PC-3 (cell line): ENCODE measurements at regions not wholly inside any gene's neighbourhood (a gene's known extent, or its start where the extent isn't known, plus 50 kb on each side); places are given as distances from the start of the nearest gene placed in this dataset.

Experiments
- ATAC-seq: fragments of 200-7000 bp; cut with Tn5 transposase; 2 replicates; pipeline ENCODE4 v1.9.1; 2020; ENCODE audit warnings: mild to moderate bottlenecking, moderate library complexity
- BruUV-seq: library from RNA; stranded (reverse); fragments of 400-500 nt; replicated peaks from 2 replicates; lab custom pipeline; 2021; lab: Mats Ljungman, UMichigan
- CTCF ChIA-PET: fragments of 300-600 bp; sonication (Branson Sonifier 250); formaldehyde crosslinking; loops from one replicate; lab custom pipeline; 2022; ENCODE audit warnings: antibody characterized with exemption; lab: Charles Lee
- POLR2A ChIA-PET: fragments of 300-600 bp; sonication (Branson Sonifier 250); formaldehyde crosslinking; loops from one replicate; lab custom pipeline; 2022; ENCODE audit warnings: antibody characterized with exemption; ENCODE audit not compliant: unreplicated experiment; lab: Charles Lee
- DNase-seq: peaks from one replicate; pipeline ENCODE4 v3.0.0-alpha.2; 2015
- H2AFZ ChIP-seq: fragments of 300-600 bp; sonication (generic); 2 replicates; pipeline ENCODE4 v1.6.0; 2016; ENCODE audit warnings: antibody characterized with exemption, low read length
- H3F3A ChIP-seq: fragments of 300-600 bp; sonication (generic); one replicate; pipeline ENCODE4 v1.6.0; 2017; ENCODE audit warnings: antibody characterized with exemption, low read length, control low read depth, mild to moderate bottlenecking; ENCODE audit not compliant: unreplicated experiment
- H3K27ac ChIP-seq: fragments of 300-600 bp; sonication (generic); 2 replicates; pipeline ENCODE4 v1.5.1; 2016; ENCODE audit warnings: mild to moderate bottlenecking, low read length
- H3K27me3 ChIP-seq: fragments of 300-600 bp; sonication (generic); 2 replicates; pipeline ENCODE4 v1.6.1; 2016; ENCODE audit warnings: low read length, mixed read lengths
- H3K36me3 ChIP-seq: fragments of 300-600 bp; sonication (generic); 2 replicates; pipeline ENCODE4 v1.6.1; 2016; ENCODE audit warnings: low read depth, mixed run types, low read length, mixed read lengths
- H3K4me1 ChIP-seq: fragments of 300-600 bp; sonication (generic); 2 replicates; pipeline ENCODE4 v1.5.1; 2016; ENCODE audit warnings: low read length; ENCODE audit not compliant: insufficient read depth
- H3K4me2 ChIP-seq: fragments of 300-600 bp; sonication (generic); 2 replicates; pipeline ENCODE4 v1.6.0; 2016; ENCODE audit warnings: low read length
- H3K4me3 ChIP-seq: fragments of 300-600 bp; sonication (generic); 2 replicates; pipeline ENCODE4 v1.5.1; 2016; ENCODE audit warnings: mild to moderate bottlenecking, low read length, mixed read lengths
- H3K79me2 ChIP-seq: fragments of 300-600 bp; sonication (generic); 2 replicates; pipeline ENCODE4 v1.6.1; 2017; ENCODE audit warnings: low read length, mixed read lengths
- H3K9ac ChIP-seq: fragments of 300-600 bp; sonication (generic); 2 replicates; pipeline ENCODE4 v1.6.0; 2016; ENCODE audit warnings: mild to moderate bottlenecking, low read length
- H3K9me2 ChIP-seq: fragments of 300-600 bp; sonication (generic); replicated peaks from 2 replicates; pipeline ENCODE4 v1.6.1; 2016; ENCODE audit warnings: mixed run types, low read length, mixed read lengths
- H3K9me3 ChIP-seq: fragments of 300-600 bp; sonication (generic); 2 replicates; pipeline ENCODE4 v1.6.1; 2016; ENCODE audit warnings: low read length, mixed read lengths
- H4K20me1 ChIP-seq: fragments of 300-600 bp; sonication (generic); 2 replicates; pipeline ENCODE4 v1.6.1; 2016; ENCODE audit warnings: low read length, mixed read lengths
- CTCF ChIP-seq: fragments of 300-600 bp; sonication (generic); conservative IDR thresholded peaks from 2 replicates; pipeline ENCODE4 v1.5.1; 2017; ENCODE audit warnings: antibody characterized with exemption, low read depth, mild to moderate bottlenecking, low read length
- EZH2 ChIP-seq: fragments of 300-600 bp; sonication (generic); IDR thresholded peaks from one replicate; pipeline ENCODE4 v1.6.1; 2017; ENCODE audit warnings: antibody characterized with exemption, mild to moderate bottlenecking, low read length; ENCODE audit not compliant: unreplicated experiment
- EZH2phosphoT487 ChIP-seq: fragments of 300-600 bp; sonication (generic); IDR thresholded peaks from 2 replicates; pipeline ENCODE4 v1.6.1; 2018; ENCODE audit warnings: mild to moderate bottlenecking, antibody characterized with exemption, low read length, borderline replicate concordance
- intact Hi-C: fragments of 100-400 bp; cut with micrococcal nuclease; formaldehyde crosslinking; loops from 2 replicates; pipeline ENCODE4 v1.9.0; 2023

- no peaks in the 10 kb centered on the region for H4K20me1 ChIP-seq
- H3K36me3 ChIP-seq: no peaks in the 10 kb centered on the region
- H3K4me3 ChIP-seq: no peak overlapping the region
- no peak for DNase-seq
- H3K4me1 ChIP-seq: no peaks in the 10 kb centered on the region
- ATAC-seq: 0 out of 2 replicates have a peak, but pooled peaks have one; percentile 29
- intact Hi-C loops: no loop called here
- H3K9me2 ChIP-seq: no peaks in the 10 kb centered on the region
- ChIA-PET CTCF (no interaction called here), POLR2A (no interaction called here)
- no peak overlapping the region for H3K9ac ChIP-seq
- H3K79me2 ChIP-seq: no peaks in the 10 kb centered on the region
- H3K27me3 ChIP-seq: no peaks in the 10 kb centered on the region
- no peak overlapping the region for H3K4me2 ChIP-seq
- H3F3A ChIP-seq: no peaks in the 10 kb centered on the region
- BruUV-seq: no TSS peak
- no peak overlapping the region for H2AFZ ChIP-seq
- H3K9me3 ChIP-seq: no peaks in the 10 kb centered on the region
- TF ChIP-seq EZH2phosphoT487 (no peak), CTCF (no peak)
- H3K27ac ChIP-seq: no peak overlapping the region
These were observed 390.3 kb upstream of the GALNT5 start for GRCh38 chr2:156867201-156867600.

- TF ChIP-seq EZH2: no peak
- no peak for TF ChIP-seq CTCF
- no peak for TF ChIP-seq EZH2phosphoT487
These were observed 382.8 kb upstream of the GALNT5 start for GRCh38 chr2:156874707-156875106.

GRCh38 chr2:156883804-156884203 lies 373.7 kb upstream of the GALNT5 start:
- H3K9ac ChIP-seq: no peak overlapping the region
- no peaks in the 10 kb centered on the region for H3K9me3 ChIP-seq
- TF ChIP-seq EZH2 (no peak), CTCF (no peak), EZH2phosphoT487 (no peak)
- H3K27ac ChIP-seq: 0 out of 2 replicates have a peak overlapping the region, but pooled peaks have one; percentile 14
- 0 out of 2 replicates have a peak overlapping the region, but pooled peaks have one; percentile 4 for H3K4me2 ChIP-seq
- H2AFZ ChIP-seq: no peak overlapping the region
- CTCF ChIA-PET: no interaction called here
- peak; percentile 73 for ATAC-seq
- no peak overlapping the region for H3K4me3 ChIP-seq
- H3K27me3 ChIP-seq: no peaks in the 10 kb centered on the region
- no peaks in the 10 kb centered on the region for H3K9me2 ChIP-seq
- DNase-seq: peak; percentile 83
- no TSS peak for BruUV-seq
- H3K4me1 ChIP-seq: peaks cover 13% of the 10 kb centered on the region
- intact Hi-C loops: no loop called here
- H3F3A ChIP-seq: no peaks in the 10 kb centered on the region
- no peaks in the 10 kb centered on the region for H3K79me2 ChIP-seq
- H4K20me1 ChIP-seq: no peaks in the 10 kb centered on the region
- no peaks in the 10 kb centered on the region for H3K36me3 ChIP-seq
- POLR2A ChIA-PET: no interaction called here

More at GRCh38 chr2:156874707-156875106, 382.8 kb upstream of the GALNT5 start:
- Histone ChIP-seq H3K9me2 (no peaks in the 10 kb centered on the region), H2AFZ (no peak overlapping the region), H3K4me2 (no peak overlapping the region), H3F3A (no peaks in the 10 kb centered on the region), H3K9me3 (no peaks in the 10 kb centered on the region), H3K27me3 (no peaks in the 10 kb centered on the region), H4K20me1 (no peaks in the 10 kb centered on the region), H3K4me1 (no peaks in the 10 kb centered on the region), H3K4me3 (no peak overlapping the region), H3K9ac (no peak overlapping the region), H3K36me3 (no peaks in the 10 kb centered on the region), H3K27ac (no peak overlapping the region), H3K79me2 (no peaks in the 10 kb centered on the region)
- DNase-seq (no peak), ATAC-seq (no peak)
- CTCF ChIA-PET: no interaction called here
- intact Hi-C loops: no loop called here
- BruUV-seq: no TSS peak
- POLR2A ChIA-PET: no interaction called here
